ENCODE measurements at regions not wholly inside any gene's neighbourhood (a gene's known extent, or its start where the extent isn't known, plus 50 kb on each side); places are given as distances from the start of the nearest gene placed in this dataset.

DNA sequence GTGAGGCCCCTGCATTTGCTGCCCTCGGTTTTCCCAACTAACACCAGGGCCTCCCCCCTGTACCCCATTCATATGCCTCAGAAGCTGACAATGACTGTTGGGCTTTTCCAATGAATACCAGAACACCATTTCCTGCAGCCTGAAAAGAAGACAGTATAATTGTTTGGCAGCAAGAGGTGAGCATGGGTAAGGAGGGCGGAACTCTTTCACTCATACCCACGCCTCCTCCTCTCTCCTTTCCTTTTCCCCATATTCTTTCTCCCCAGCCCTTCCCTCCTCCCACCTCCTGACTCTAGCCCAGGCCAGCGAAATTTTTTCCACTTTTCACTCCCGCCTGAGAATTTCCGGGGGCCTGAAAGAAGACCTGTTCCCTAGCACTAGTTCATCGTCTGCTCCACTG is 58.0 kb upstream of the CHST1 start:
- no peaks in the 10 kb centered on the region for H3K36me3 ChIP-seq (ENCODE audit: control insufficient read depth, insufficient read depth, low read length, severe bottlenecking)
- DNase-seq (ENCODE audit: low read depth), result no peak
- no peak overlapping the region for H3K9ac ChIP-seq (ENCODE audit: low read length)
- H3K4me3 ChIP-seq (ENCODE audit: low read length), result no peak overlapping the region
- peaks cover 80% of the 10 kb centered on the region for H3K27me3 ChIP-seq (replicated peaks; ENCODE audit: control insufficient read depth, insufficient read depth, low read length)
- no peaks in the 10 kb centered on the region for H3K4me1 ChIP-seq (ENCODE audit: control insufficient read depth, insufficient read depth, low read length)
- peaks cover 6% of the 10 kb centered on the region for H3K9me3 ChIP-seq (ENCODE audit: control insufficient read depth, low read length)

DNA sequence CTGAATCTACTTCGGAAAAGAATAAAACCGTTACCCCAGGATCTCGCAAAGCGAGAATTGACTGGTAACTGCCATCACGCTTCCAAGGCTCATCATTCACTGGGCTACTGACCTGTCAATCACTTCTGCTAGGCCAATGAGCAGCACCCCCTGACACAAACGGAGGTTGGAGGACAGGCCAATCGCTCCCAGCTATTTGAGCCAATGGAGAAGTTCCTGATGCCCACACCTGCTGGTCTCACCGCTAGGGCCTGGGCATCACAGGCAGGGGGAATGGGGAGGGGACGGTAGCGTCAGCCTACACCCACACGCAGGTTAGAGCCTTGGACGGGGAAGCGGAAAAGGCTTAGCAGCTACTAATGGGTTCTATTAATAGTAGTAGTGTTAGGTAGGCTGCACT is 56.7 kb upstream of the CHST1 start:
- no peak overlapping the region for H3K4me3 ChIP-seq (ENCODE audit: low read length)
- peaks cover 6% of the 10 kb centered on the region for H3K9me3 ChIP-seq (ENCODE audit: control insufficient read depth, low read length)
- no peak overlapping the region for H3K9ac ChIP-seq (ENCODE audit: low read length)
- peaks cover 76% of the 10 kb centered on the region for H3K27me3 ChIP-seq (replicated peaks; ENCODE audit: control insufficient read depth, insufficient read depth, low read length)
- H3K4me1 ChIP-seq (ENCODE audit: control insufficient read depth, insufficient read depth, low read length), result no peaks in the 10 kb centered on the region
- H3K36me3 ChIP-seq (ENCODE audit: control insufficient read depth, insufficient read depth, low read length, severe bottlenecking), result no peaks in the 10 kb centered on the region
- no peak for DNase-seq (ENCODE audit: low read depth)

DNA sequence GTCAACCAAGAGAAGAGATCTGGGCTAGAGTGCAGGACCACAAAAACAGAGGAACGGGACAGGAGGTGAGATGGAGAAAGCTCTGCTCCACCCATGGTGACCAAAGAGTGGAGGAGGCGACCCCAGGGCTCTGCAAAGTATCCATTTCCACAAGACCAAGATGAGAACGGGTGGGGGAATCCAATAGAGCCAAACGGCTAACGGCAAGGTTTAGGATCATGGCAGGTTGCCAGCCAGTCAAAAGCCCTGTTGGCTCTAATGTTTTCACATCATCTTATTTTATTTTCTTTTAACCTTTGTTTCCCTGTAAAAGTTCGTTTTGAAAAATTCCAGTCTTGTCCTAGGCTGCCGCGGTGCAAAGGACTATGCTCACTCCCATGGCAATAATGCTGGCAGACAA is 52.1 kb upstream of the CHST1 start:
- H3K9ac ChIP-seq (ENCODE audit: low read length), result no peak overlapping the region
- H3K4me1 ChIP-seq (ENCODE audit: control insufficient read depth, insufficient read depth, low read length), result no peaks in the 10 kb centered on the region
- peaks cover 17% of the 10 kb centered on the region for H3K9me3 ChIP-seq (ENCODE audit: control insufficient read depth, low read length)
- peaks cover 83% of the 10 kb centered on the region for H3K27me3 ChIP-seq (replicated peaks; ENCODE audit: control insufficient read depth, insufficient read depth, low read length)
- no peak overlapping the region for H3K4me3 ChIP-seq (ENCODE audit: low read length)
- no peaks in the 10 kb centered on the region for H3K36me3 ChIP-seq (ENCODE audit: control insufficient read depth, insufficient read depth, low read length, severe bottlenecking)
- DNase-seq (ENCODE audit: low read depth), result no peak

DNA sequence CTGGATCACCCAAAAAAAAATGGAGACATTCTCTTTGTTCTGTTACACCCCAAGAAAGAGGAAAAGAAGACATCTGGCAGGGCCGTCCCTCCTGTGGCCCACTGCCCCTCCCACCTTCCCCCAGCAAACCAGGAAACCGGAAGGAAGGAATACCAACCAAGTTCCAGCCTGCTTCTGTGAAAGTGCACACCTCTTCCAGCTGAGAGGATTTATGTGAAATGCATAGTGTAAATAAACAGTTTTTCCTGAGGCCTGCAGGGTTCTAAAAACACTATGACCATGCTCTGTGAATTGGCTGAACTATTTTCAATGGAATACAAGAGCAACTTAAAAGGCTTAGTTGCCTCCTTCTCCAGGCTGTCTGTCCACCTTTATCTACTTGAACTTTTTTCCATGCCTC is 50.0 kb upstream of the CHST1 start:
- Histone ChIP-seq H3K27me3 (replicated peaks; ENCODE audit: control insufficient read depth, insufficient read depth, low read length) (peaks cover 80% of the 10 kb centered on the region), H3K4me1 (ENCODE audit: control insufficient read depth, insufficient read depth, low read length) (no peaks in the 10 kb centered on the region), H3K9me3 (ENCODE audit: control insufficient read depth, low read length) (peaks cover 11% of the 10 kb centered on the region), H3K9ac (ENCODE audit: low read length) (no peak overlapping the region), H3K4me3 (ENCODE audit: low read length) (no peak overlapping the region), H3K36me3 (ENCODE audit: control insufficient read depth, insufficient read depth, low read length, severe bottlenecking) (no peaks in the 10 kb centered on the region)
- no peak for DNase-seq (ENCODE audit: low read depth)
